GM19467 (cell line): ENCODE measurements at regions not wholly inside any gene's neighbourhood (a gene's known extent, or its start where the extent isn't known, plus 50 kb on each side); places are given as distances from the start of the nearest gene placed in this dataset.

ENCODE experiments used
- ATAC-seq: cut with Tn5 transposase; IDR thresholded peaks from one replicate; pipeline ENCODE4 v1.9.1; 2021; ENCODE audit warnings: mild to moderate bottlenecking, moderate library complexity; ENCODE audit not compliant: unreplicated experiment

- ATAC-seq = no peak
Observed at GRCh38 chr5:82622205-82622604, 344.1 kb upstream of the RPS23 start.

GRCh38 chr5:82620957-82621600 lies 342.9 kb upstream of the RPS23 start:
- ATAC-seq = no peak

GRCh38 chr5:82619097-82619496 lies 340.9 kb upstream of the RPS23 start:
- ATAC-seq = no peak

- no peak for ATAC-seq
Observed at GRCh38 chr5:82614706-82615105, 336.6 kb upstream of the RPS23 start.

GRCh38 chr5:82613891-82614290 lies 335.7 kb upstream of the RPS23 start:
- no peak for ATAC-seq

- ATAC-seq = no peak
Observed at GRCh38 chr5:82610686-82611085, 332.5 kb upstream of the RPS23 start.

GRCh38 chr5:82605441-82605973 lies 327.4 kb upstream of the RPS23 start:
- no peak for ATAC-seq

GRCh38 chr5:82603033-82603987 lies 325.2 kb upstream of the RPS23 start:
- ATAC-seq = no peak

- ATAC-seq = no peak
Observed at GRCh38 chr5:82601861-82602260, 323.7 kb upstream of the RPS23 start.

GRCh38 chr5:82601077-82601476 lies 322.9 kb upstream of the RPS23 start:
- ATAC-seq = no peak

- ATAC-seq = no peak
Observed at GRCh38 chr5:82599692-82600091, 321.5 kb upstream of the RPS23 start.

- no peak for ATAC-seq
Observed at GRCh38 chr5:82599030-82599429, 320.9 kb upstream of the RPS23 start.

GRCh38 chr5:82597437-82597836 lies 319.3 kb upstream of the RPS23 start:
- ATAC-seq = no peak

- no peak for ATAC-seq
Observed at GRCh38 chr5:82596451-82596850, 318.3 kb upstream of the RPS23 start.

GRCh38 chr5:82595113-82595512 lies 317.0 kb upstream of the RPS23 start:
- ATAC-seq = no peak

- ATAC-seq = no peak
Observed at GRCh38 chr5:82594097-82594496, 315.9 kb upstream of the RPS23 start.

GRCh38 chr5:82593481-82593880 lies 315.3 kb upstream of the RPS23 start:
- ATAC-seq = no peak

GRCh38 chr5:82591021-82591515 lies 312.9 kb upstream of the RPS23 start:
- no peak for ATAC-seq

- no peak for ATAC-seq
Observed at GRCh38 chr5:82590112-82590511, 312.0 kb upstream of the RPS23 start.

GRCh38 chr5:82586661-82587310 lies 308.6 kb upstream of the RPS23 start:
- ATAC-seq = no peak

- ATAC-seq = no peak
Observed at GRCh38 chr5:82586181-82586580, 308.0 kb upstream of the RPS23 start.
